ENCODE measurements at regions not wholly inside any gene's neighbourhood (a gene's known extent, or its start where the extent isn't known, plus 50 kb on each side); places are given as distances from the start of the nearest gene placed in this dataset.
"Not testable (repeated sequence)": the region's sequence is repeated elsewhere in the genome, so short reads cannot be mapped to it uniquely, and the experiment has no call there.

- H3K9me3 ChIP-seq (ENCODE audit: control insufficient read depth, low read length); H3K27ac ChIP-seq (ENCODE audit: low read depth, low read length, severe bottlenecking); H3K36me3 ChIP-seq (ENCODE audit: control insufficient read depth, insufficient read depth, low read length); H3K4me1 ChIP-seq (ENCODE audit: control insufficient read depth, insufficient read depth, low read length, poor library complexity, severe bottlenecking); H3K4me3 ChIP-seq (ENCODE audit: extremely low read depth, insufficient read depth, low read length, poor library complexity, severe bottlenecking): not testable (repeated sequence)
- WGBS, 2 experiments (ENCODE audit: insufficient coverage in 2 of 2), result 50 to 58% methylated on average over 5 of the region's 7 CpGs
Measured at GRCh38 chr10:20370977-20371533, 526.1 kb downstream of the NEBL start.

- WGBS, 2 experiments (ENCODE audit: insufficient coverage in 2 of 2), result 63 to 72% methylated on average over 5 to 7 of the region's 9 CpGs
- Histone ChIP-seq H3K36me3 (ENCODE audit: control insufficient read depth, insufficient read depth, low read length) (no peaks in the 10 kb centered on the region), H3K4me1 (ENCODE audit: control insufficient read depth, insufficient read depth, low read length, poor library complexity, severe bottlenecking) (no peaks in the 10 kb centered on the region), H3K27ac (ENCODE audit: low read depth, low read length, severe bottlenecking) (no peak overlapping the region), H3K4me3 (ENCODE audit: extremely low read depth, insufficient read depth, low read length, poor library complexity, severe bottlenecking) (no peak overlapping the region), H3K9me3 (ENCODE audit: control insufficient read depth, low read length) (peaks cover 6% of the 10 kb centered on the region)
Measured at GRCh38 chr10:20369863-20370736, 527.0 kb downstream of the NEBL start.

DNA sequence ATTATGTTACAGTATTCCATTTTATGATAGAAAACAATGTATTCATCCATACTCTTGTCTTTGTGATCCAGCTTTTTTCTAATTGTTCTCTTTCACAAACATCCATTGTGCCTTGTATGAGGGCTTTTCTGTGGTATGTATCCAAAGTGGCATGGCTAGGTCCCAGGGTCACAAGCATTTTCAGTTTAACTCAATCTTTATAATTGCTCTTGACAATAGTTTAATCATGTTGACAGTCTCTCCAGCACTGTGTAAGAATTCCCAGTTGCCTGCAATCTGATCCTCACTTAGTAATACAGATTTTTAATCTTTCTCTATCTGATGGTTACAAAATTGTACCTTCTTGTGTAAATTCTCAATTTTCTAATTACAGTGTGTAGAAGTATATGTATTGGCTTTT is 533.4 kb downstream of the NEBL start:
- Histone ChIP-seq H3K4me3 (ENCODE audit: extremely low read depth, insufficient read depth, low read length, poor library complexity, severe bottlenecking) (no peak overlapping the region), H3K27ac (ENCODE audit: low read depth, low read length, severe bottlenecking) (no peak overlapping the region), H3K36me3 (ENCODE audit: control insufficient read depth, insufficient read depth, low read length) (no peaks in the 10 kb centered on the region), H3K4me1 (ENCODE audit: control insufficient read depth, insufficient read depth, low read length, poor library complexity, severe bottlenecking) (no peaks in the 10 kb centered on the region), H3K9me3 (ENCODE audit: control insufficient read depth, low read length) (no peaks in the 10 kb centered on the region)

- WGBS, 2 experiments (ENCODE audit: insufficient coverage in 2 of 2), result 80% methylated on average over 1 of the region's 4 CpGs; no CpG with 5 or more reads in 1 of the 2 experiments
- Histone ChIP-seq H3K9me3 (ENCODE audit: control insufficient read depth, low read length) (no peaks in the 10 kb centered on the region), H3K36me3 (ENCODE audit: control insufficient read depth, insufficient read depth, low read length) (no peaks in the 10 kb centered on the region), H3K27ac (ENCODE audit: low read depth, low read length, severe bottlenecking) (no peak overlapping the region), H3K4me3 (ENCODE audit: extremely low read depth, insufficient read depth, low read length, poor library complexity, severe bottlenecking) (no peak overlapping the region), H3K4me1 (ENCODE audit: control insufficient read depth, insufficient read depth, low read length, poor library complexity, severe bottlenecking) (no peaks in the 10 kb centered on the region)
Measured at GRCh38 chr10:20355915-20356314, 539.7 kb downstream of the PLXDC2 start.

DNA sequence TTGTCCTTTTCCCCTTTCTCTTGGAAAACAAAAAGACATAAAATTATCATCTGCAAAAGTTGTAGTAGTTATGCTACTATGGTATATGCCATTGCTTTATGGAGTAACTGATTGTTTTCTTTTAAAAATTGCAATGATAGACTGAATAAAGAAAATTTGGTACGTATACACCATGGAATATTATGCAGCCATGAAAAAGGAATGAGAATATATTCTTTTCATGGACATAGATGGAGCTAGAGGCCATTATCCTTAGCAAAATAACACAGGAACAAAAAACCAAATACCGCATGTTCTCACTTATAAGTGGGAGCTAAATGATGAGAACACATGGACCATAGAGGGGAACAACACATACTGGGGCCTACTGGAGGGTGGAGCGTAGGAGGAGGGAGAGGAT is 538.8 kb downstream of the PLXDC2 start:
- Histone ChIP-seq H3K36me3 (ENCODE audit: control insufficient read depth, insufficient read depth, low read length) (no peaks in the 10 kb centered on the region), H3K27ac (ENCODE audit: low read depth, low read length, severe bottlenecking) (no peak overlapping the region), H3K9me3 (ENCODE audit: control insufficient read depth, low read length) (no peaks in the 10 kb centered on the region), H3K4me3 (ENCODE audit: extremely low read depth, insufficient read depth, low read length, poor library complexity, severe bottlenecking) (no peak overlapping the region), H3K4me1 (ENCODE audit: control insufficient read depth, insufficient read depth, low read length, poor library complexity, severe bottlenecking) (no peaks in the 10 kb centered on the region)
- WGBS, 2 experiments (ENCODE audit: insufficient coverage in 2 of 2), result no CpG with 5 or more reads among the region's 3 CpGs

- no CpG with 5 or more reads among the region's 1 CpG for WGBS, 2 experiments (ENCODE audit: insufficient coverage in 2 of 2)
- Histone ChIP-seq H3K4me3 (ENCODE audit: extremely low read depth, insufficient read depth, low read length, poor library complexity, severe bottlenecking) (no peak overlapping the region), H3K9me3 (ENCODE audit: control insufficient read depth, low read length) (no peaks in the 10 kb centered on the region), H3K36me3 (ENCODE audit: control insufficient read depth, insufficient read depth, low read length) (no peaks in the 10 kb centered on the region), H3K4me1 (ENCODE audit: control insufficient read depth, insufficient read depth, low read length, poor library complexity, severe bottlenecking) (no peaks in the 10 kb centered on the region), H3K27ac (ENCODE audit: low read depth, low read length, severe bottlenecking) (no peak overlapping the region)
Measured at GRCh38 chr10:20354166-20354565, 537.9 kb downstream of the PLXDC2 start.

GRCh38 chr10:20350509-20350908 is 534.3 kb downstream of the PLXDC2 start:
- H3K4me3 ChIP-seq (ENCODE audit: extremely low read depth, insufficient read depth, low read length, poor library complexity, severe bottlenecking), result no peak overlapping the region
- H3K9me3 ChIP-seq (ENCODE audit: control insufficient read depth, low read length), result no peaks in the 10 kb centered on the region
- no peak overlapping the region for H3K27ac ChIP-seq (ENCODE audit: low read depth, low read length, severe bottlenecking)
- 83% methylated on average over 1 of the region's 2 CpGs for WGBS, 2 experiments (ENCODE audit: insufficient coverage in 2 of 2)
- no peaks in the 10 kb centered on the region for H3K36me3 ChIP-seq (ENCODE audit: control insufficient read depth, insufficient read depth, low read length)
- H3K4me1 ChIP-seq (ENCODE audit: control insufficient read depth, insufficient read depth, low read length, poor library complexity, severe bottlenecking), result no peaks in the 10 kb centered on the region

DNA sequence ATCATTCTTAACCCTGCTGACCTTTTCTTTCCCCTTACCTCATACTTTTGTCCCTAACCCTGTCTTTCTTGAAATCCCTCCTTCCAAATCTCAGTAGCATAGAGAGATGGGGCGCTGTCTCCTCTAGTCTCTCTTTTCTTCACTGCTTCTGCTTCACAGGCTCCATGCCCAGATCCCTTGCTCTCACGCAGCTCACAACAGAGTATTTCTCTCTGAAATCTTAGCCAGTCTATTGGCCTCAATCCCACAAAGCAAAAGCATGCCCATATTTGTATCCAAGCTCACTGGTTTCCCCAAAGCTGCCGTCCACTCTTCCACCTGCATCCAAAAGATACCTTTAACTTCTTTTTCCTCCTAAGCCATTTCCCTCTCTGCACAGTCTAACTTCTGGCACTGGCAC is 526.8 kb downstream of the PLXDC2 start:
- Histone ChIP-seq H3K4me3 (ENCODE audit: extremely low read depth, insufficient read depth, low read length, poor library complexity, severe bottlenecking) (no peak overlapping the region), H3K9me3 (ENCODE audit: control insufficient read depth, low read length) (no peaks in the 10 kb centered on the region), H3K27ac (ENCODE audit: low read depth, low read length, severe bottlenecking) (no peak overlapping the region), H3K4me1 (ENCODE audit: control insufficient read depth, insufficient read depth, low read length, poor library complexity, severe bottlenecking) (no peaks in the 10 kb centered on the region), H3K36me3 (ENCODE audit: control insufficient read depth, insufficient read depth, low read length) (no peaks in the 10 kb centered on the region)
- 81 to 88% methylated on average over 3 of the region's 3 CpGs for WGBS, 2 experiments (ENCODE audit: insufficient coverage in 2 of 2)
